Hepatocyte (in vitro differentiated cells): ENCODE measurements at regions not wholly inside any gene's neighbourhood (a gene's known extent, or its start where the extent isn't known, plus 50 kb on each side); places are given as distances from the start of the nearest gene placed in this dataset.

ENCODE experiments used
- DNase-seq: peaks from one replicate; pipeline ENCODE4 v3.0.0-alpha.2; 2016; ENCODE audit warnings: low spot score
- H2AFZ ChIP-seq: fragments of 200-600 bp; sonication (generic); 2 replicates; pipeline ENCODE4 v1.6.0; 2016; ENCODE audit warnings: antibody characterized with exemption, mild to moderate bottlenecking
- H3K27ac ChIP-seq: fragments of 200-600 bp; sonication (generic); 2 replicates; pipeline ENCODE4 v1.5.1; 2016; ENCODE audit warnings: mild to moderate bottlenecking
- H3K27me3 ChIP-seq: fragments of 200-600 bp; sonication (generic); 2 replicates; pipeline ENCODE4 v1.6.1; 2016
- H3K36me3 ChIP-seq: fragments of 200-600 bp; sonication (generic); replicated peaks from 2 replicates; pipeline ENCODE4 v1.5.1; 2016; ENCODE audit warnings: low read depth; ENCODE audit not compliant: insufficient read depth
- H3K4me1 ChIP-seq: fragments of 200-600 bp; sonication (generic); 2 replicates; pipeline ENCODE4 v1.5.1; 2016; ENCODE audit warnings: mild to moderate bottlenecking, moderate library complexity; ENCODE audit not compliant: insufficient read depth
- H3K4me2 ChIP-seq: fragments of 200-600 bp; sonication (generic); 2 replicates; pipeline ENCODE4 v1.6.0; 2016
- H3K4me3 ChIP-seq: fragments of 200-600 bp; sonication (generic); 2 replicates; pipeline ENCODE4 v1.5.1; 2016; ENCODE audit warnings: mild to moderate bottlenecking
- H3K79me2 ChIP-seq: fragments of 200-600 bp; sonication (generic); 2 replicates; pipeline ENCODE4 v1.6.0; 2017; ENCODE audit warnings: mild to moderate bottlenecking
- H3K9me2 ChIP-seq: fragments of 200-600 bp; sonication (generic); replicated peaks from 2 replicates; pipeline ENCODE4 v1.6.0; 2017; ENCODE audit warnings: mild to moderate bottlenecking; ENCODE audit not compliant: insufficient read depth
- H3K9me3 ChIP-seq: fragments of 200-600 bp; sonication (generic); 2 replicates; pipeline ENCODE4 v1.5.1; 2016; ENCODE audit warnings: low read depth, mild to moderate bottlenecking
- H4K20me1 ChIP-seq: fragments of 200-600 bp; sonication (generic); 2 replicates; pipeline ENCODE4 v1.6.0; 2016; ENCODE audit warnings: mild to moderate bottlenecking; ENCODE audit not compliant: insufficient read depth, poor library complexity, severe bottlenecking
- EZH2 ChIP-seq: fragments of 200-600 bp; sonication (generic); IDR thresholded peaks from 2 replicates; pipeline ENCODE4 v1.6.1; 2016; ENCODE audit warnings: antibody characterized with exemption, mild to moderate bottlenecking, borderline replicate concordance
- EZH2phosphoT487 ChIP-seq: fragments of 200-600 bp; sonication (generic); IDR thresholded peaks from one replicate; pipeline ENCODE4 v1.6.1; 2018; ENCODE audit warnings: antibody characterized with exemption, mild to moderate bottlenecking, low read depth, moderate library complexity; ENCODE audit not compliant: unreplicated experiment, severe bottlenecking
- WGBS: methylation state at CpG from one replicate; pipeline ENCODE4 v1.1.6; 2016; ENCODE audit warnings: low lambda C conversion rate; ENCODE audit errors: missing lambda C conversion rate; 5-methylcytosine and 5-hydroxymethylcytosine counted together
- TF ChIP-seq, protein P1 (sequence below): fragments of 200-600 bp; sonication (generic); IDR thresholded peaks from 2 replicates; pipeline ENCODE4 v1.5.1; 2016; ENCODE audit warnings: antibody characterized with exemption, mild to moderate bottlenecking; ENCODE audit not compliant: poor library complexity

DNA sequence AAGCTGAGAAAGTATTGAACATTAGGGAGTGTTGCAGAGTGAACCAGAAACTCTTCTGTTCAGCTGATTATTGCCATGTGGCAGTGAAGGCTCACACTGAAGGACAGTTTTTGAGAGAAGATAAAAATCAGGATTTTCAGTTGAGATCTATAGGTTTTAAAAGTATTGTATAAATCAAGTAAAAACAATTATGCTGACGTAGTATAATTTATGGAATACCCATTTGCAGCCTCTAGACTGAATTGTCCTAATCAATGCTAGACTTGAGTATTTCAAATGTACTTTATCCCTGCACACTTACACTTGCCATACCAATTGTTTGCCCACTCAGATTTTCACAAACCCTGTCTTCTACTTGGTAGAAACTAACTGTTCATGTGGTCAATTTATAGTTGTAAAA lies 245.8 kb downstream of the FRK start:
- Histone ChIP-seq H3K9me2 (no peaks in the 10 kb centered on the region), H3K36me3 (no peaks in the 10 kb centered on the region), H3K27ac (no peak overlapping the region), H4K20me1 (no peaks in the 10 kb centered on the region), H3K4me1 (no peaks in the 10 kb centered on the region), H3K9me3 (no peaks in the 10 kb centered on the region), H3K79me2 (no peaks in the 10 kb centered on the region), H2AFZ (no peak overlapping the region), H3K27me3 (no peaks in the 10 kb centered on the region), H3K4me2 (no peak overlapping the region), H3K4me3 (no peak overlapping the region)
- TF ChIP-seq EZH2 (no peak), EZH2phosphoT487 (no peak)
- TF ChIP-seq, protein P1, sequence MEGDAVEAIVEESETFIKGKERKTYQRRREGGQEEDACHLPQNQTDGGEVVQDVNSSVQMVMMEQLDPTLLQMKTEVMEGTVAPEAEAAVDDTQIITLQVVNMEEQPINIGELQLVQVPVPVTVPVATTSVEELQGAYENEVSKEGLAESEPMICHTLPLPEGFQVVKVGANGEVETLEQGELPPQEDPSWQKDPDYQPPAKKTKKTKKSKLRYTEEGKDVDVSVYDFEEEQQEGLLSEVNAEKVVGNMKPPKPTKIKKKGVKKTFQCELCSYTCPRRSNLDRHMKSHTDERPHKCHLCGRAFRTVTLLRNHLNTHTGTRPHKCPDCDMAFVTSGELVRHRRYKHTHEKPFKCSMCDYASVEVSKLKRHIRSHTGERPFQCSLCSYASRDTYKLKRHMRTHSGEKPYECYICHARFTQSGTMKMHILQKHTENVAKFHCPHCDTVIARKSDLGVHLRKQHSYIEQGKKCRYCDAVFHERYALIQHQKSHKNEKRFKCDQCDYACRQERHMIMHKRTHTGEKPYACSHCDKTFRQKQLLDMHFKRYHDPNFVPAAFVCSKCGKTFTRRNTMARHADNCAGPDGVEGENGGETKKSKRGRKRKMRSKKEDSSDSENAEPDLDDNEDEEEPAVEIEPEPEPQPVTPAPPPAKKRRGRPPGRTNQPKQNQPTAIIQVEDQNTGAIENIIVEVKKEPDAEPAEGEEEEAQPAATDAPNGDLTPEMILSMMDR = no peak
- DNase-seq = no peak
- WGBS = 96% methylated on average over 1 of the region's 1 CpG

DNA sequence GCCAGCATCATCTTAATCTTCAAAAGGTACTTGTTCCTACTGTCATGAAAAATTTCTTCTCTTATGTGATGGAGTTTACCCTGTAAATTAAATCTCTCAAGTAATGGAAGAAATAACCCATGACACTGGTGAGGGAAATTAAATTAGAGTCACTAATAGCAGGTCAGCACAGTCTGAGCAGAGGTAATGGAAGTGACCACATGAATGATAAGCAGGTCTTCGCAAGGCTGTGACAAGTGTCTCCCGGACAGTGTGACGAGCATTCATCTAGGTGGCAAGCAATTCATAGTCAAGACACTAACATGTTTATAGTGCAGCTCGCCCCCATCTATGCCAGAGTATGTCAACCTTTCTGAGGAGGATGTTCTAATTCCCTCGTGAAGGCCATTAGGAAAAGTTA lies 249.2 kb downstream of the FRK start:
- Histone ChIP-seq H3K9me3 (no peaks in the 10 kb centered on the region), H3K27ac (no peak overlapping the region), H3K27me3 (no peaks in the 10 kb centered on the region), H3K79me2 (no peaks in the 10 kb centered on the region), H2AFZ (no peak overlapping the region), H3K4me1 (no peaks in the 10 kb centered on the region), H3K4me3 (no peak overlapping the region), H3K9me2 (no peaks in the 10 kb centered on the region), H3K4me2 (no peak overlapping the region), H3K36me3 (no peaks in the 10 kb centered on the region), H4K20me1 (no peaks in the 10 kb centered on the region)
- no peak for DNase-seq
- 85% methylated on average over 5 of the region's 5 CpGs for WGBS
- TF ChIP-seq EZH2 = no peak

DNA sequence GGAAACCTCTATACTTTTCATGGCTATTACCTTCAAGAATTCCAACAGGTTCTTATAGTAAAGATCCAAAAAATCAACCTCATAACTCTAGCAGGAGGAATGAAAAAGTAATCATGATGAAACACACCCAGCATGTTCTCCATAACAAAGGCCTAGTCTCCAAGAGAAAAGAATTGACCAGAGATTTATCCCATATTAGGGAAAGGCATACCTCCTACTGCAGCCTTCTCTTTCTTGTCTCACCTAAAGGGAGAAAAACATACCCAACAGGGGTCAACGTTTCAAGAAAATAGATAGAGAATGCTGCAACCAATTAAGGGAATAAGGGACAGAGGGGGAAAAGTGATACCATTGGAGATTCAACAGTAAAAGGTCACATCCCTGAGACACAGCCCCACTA lies 262.5 kb downstream of the FRK start:
- Histone ChIP-seq H3K27me3 (no peaks in the 10 kb centered on the region), H3K27ac (no peak overlapping the region), H3K9me2 (no peaks in the 10 kb centered on the region), H4K20me1 (no peaks in the 10 kb centered on the region), H3K79me2 (no peaks in the 10 kb centered on the region), H3K4me3 (no peak overlapping the region), H3K9me3 (no peaks in the 10 kb centered on the region), H3K36me3 (no peaks in the 10 kb centered on the region), H3K4me2 (no peak overlapping the region), H2AFZ (no peak overlapping the region), H3K4me1 (peaks cover 6% of the 10 kb centered on the region)
- 38% methylated on average over 1 of the region's 1 CpG for WGBS
- no peak for TF ChIP-seq EZH2
- DNase-seq = no peak

DNA sequence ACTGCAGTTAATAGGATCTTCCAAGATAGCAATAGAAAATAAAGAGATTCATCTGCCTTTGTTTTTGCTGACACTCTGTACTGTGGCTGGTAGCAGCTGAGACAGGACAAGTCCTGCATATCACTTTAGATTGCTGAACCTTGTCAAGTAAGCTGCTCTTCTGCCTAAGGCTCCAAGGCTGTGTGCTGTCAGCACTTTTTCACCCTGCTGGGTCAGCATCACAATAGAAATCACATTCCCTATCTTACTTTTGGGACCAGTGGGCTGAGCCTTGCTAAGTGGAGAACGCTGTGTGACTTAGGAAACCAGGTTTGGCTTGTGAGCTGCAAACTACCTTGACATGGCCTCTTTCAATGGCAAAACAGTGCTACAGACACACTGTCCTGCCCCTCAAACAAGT lies 263.9 kb downstream of the FRK start:
- no peak overlapping the region for H3K27ac ChIP-seq
- H3K4me2 ChIP-seq = no peak overlapping the region
- no peak for DNase-seq
- no peaks in the 10 kb centered on the region for H3K9me2 ChIP-seq
- no peaks in the 10 kb centered on the region for H3K79me2 ChIP-seq
- H3K9me3 ChIP-seq = no peaks in the 10 kb centered on the region
- H3K4me3 ChIP-seq = no peak overlapping the region
- H2AFZ ChIP-seq = no peak overlapping the region
- H3K4me1 ChIP-seq = peaks cover 6% of the 10 kb centered on the region
- no peaks in the 10 kb centered on the region for H4K20me1 ChIP-seq
- no peak for TF ChIP-seq EZH2
- TF ChIP-seq, protein P1 = no peak
- H3K27me3 ChIP-seq = no peaks in the 10 kb centered on the region
- 67% methylated on average over 1 of the region's 1 CpG for WGBS
- H3K36me3 ChIP-seq = no peaks in the 10 kb centered on the region

DNA sequence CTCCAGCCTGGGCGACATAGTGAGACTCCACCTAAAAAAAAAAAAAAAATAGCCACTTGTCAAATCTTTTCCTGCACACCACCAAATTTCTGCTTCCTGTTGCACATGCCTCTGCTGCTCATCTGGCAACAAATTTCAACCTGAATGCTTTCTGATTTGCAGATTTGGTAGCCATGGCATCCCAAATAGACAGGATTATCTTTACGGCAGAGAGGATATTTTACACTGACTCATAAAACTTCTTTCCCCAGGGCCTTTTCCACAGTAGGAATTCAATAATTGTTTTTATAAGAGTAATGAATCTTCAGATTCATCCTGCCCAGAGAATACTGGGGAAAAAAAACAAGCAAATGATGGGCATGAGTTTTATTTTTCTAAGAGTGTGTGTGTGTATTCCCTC lies 264.6 kb downstream of the FRK start:
- DNase-seq = no peak
- no peaks in the 10 kb centered on the region for H3K36me3 ChIP-seq
- no peaks in the 10 kb centered on the region for H3K27me3 ChIP-seq
- WGBS = 72% methylated on average over 2 of the region's 2 CpGs
- no peak for TF ChIP-seq EZH2phosphoT487
- TF ChIP-seq, protein P1 = no peak
- no peak for TF ChIP-seq EZH2
- H3K9me2 ChIP-seq = no peaks in the 10 kb centered on the region
- H4K20me1 ChIP-seq = no peaks in the 10 kb centered on the region
- H3K27ac ChIP-seq = no peak overlapping the region
- H3K4me1 ChIP-seq = peaks cover 6% of the 10 kb centered on the region
- no peaks in the 10 kb centered on the region for H3K9me3 ChIP-seq
- no peak overlapping the region for H3K4me3 ChIP-seq
- H3K79me2 ChIP-seq = no peaks in the 10 kb centered on the region
- H2AFZ ChIP-seq = no peak overlapping the region
- H3K4me2 ChIP-seq = no peak overlapping the region
